ENCODE measurements at regions not wholly inside any gene's neighbourhood (a gene's known extent, or its start where the extent isn't known, plus 50 kb on each side); places are given as distances from the start of the nearest gene placed in this dataset.
"Not testable (repeated sequence)": the region's sequence is repeated elsewhere in the genome, so short reads cannot be mapped to it uniquely, and the experiment has no call there.

GRCh38 chr9:95573463-95573862 lies 56.7 kb upstream of the PTCH1 start:
- Histone ChIP-seq H3K27ac (ENCODE audit: low read depth, low read length) (no peak overlapping the region), H3K36me3 (ENCODE audit: control insufficient read depth, insufficient read depth, low read length) (no peaks in the 10 kb centered on the region), H3K9ac (ENCODE audit: low read length) (no peak overlapping the region), H3K27me3 (ENCODE audit: control insufficient read depth, insufficient read depth, low read length) (peaks cover 3% of the 10 kb centered on the region), H3K4me1 (ENCODE audit: control insufficient read depth, insufficient read depth, low read length) (no peaks in the 10 kb centered on the region), H3K4me3 (ENCODE audit: low read length) (no peak overlapping the region)

- Histone ChIP-seq H3K4me3 (ENCODE audit: low read length) (no peak overlapping the region), H3K9ac (ENCODE audit: low read length) (no peak overlapping the region), H3K36me3 (ENCODE audit: control insufficient read depth, insufficient read depth, low read length) (no peaks in the 10 kb centered on the region), H3K4me1 (ENCODE audit: control insufficient read depth, insufficient read depth, low read length) (no peaks in the 10 kb centered on the region), H3K27me3 (ENCODE audit: control insufficient read depth, insufficient read depth, low read length) (peaks cover 3% of the 10 kb centered on the region), H3K27ac (ENCODE audit: low read depth, low read length) (no peak overlapping the region)
Observed at GRCh38 chr9:95572381-95573151, 55.8 kb upstream of the PTCH1 start.

- H3K4me3 ChIP-seq (ENCODE audit: low read length): no peak overlapping the region
- H3K27ac ChIP-seq (ENCODE audit: low read depth, low read length): no peak overlapping the region
- no peaks in the 10 kb centered on the region for H3K4me1 ChIP-seq (ENCODE audit: control insufficient read depth, insufficient read depth, low read length)
- H3K36me3 ChIP-seq (ENCODE audit: control insufficient read depth, insufficient read depth, low read length): no peaks in the 10 kb centered on the region
- H3K27me3 ChIP-seq (ENCODE audit: control insufficient read depth, insufficient read depth, low read length): peaks cover 3% of the 10 kb centered on the region
- no peak overlapping the region for H3K9ac ChIP-seq (ENCODE audit: low read length)
Observed at GRCh38 chr9:95570646-95571045, 53.9 kb upstream of the PTCH1 start.

GRCh38 chr9:95570150-95570549 lies 53.4 kb upstream of the PTCH1 start:
- peaks cover 2% of the 10 kb centered on the region for H3K27me3 ChIP-seq (ENCODE audit: control insufficient read depth, insufficient read depth, low read length)
- H3K4me3 ChIP-seq (ENCODE audit: low read length): no peak overlapping the region
- H3K9ac ChIP-seq (ENCODE audit: low read length): no peak overlapping the region
- H3K36me3 ChIP-seq (ENCODE audit: control insufficient read depth, insufficient read depth, low read length): no peaks in the 10 kb centered on the region
- H3K4me1 ChIP-seq (ENCODE audit: control insufficient read depth, insufficient read depth, low read length): no peaks in the 10 kb centered on the region
- no peak overlapping the region for H3K27ac ChIP-seq (ENCODE audit: low read depth, low read length)

GRCh38 chr9:95568735-95569134 lies 52.0 kb upstream of the PTCH1 start:
- not testable (repeated sequence) for H3K4me3 ChIP-seq (ENCODE audit: low read length); H3K27ac ChIP-seq (ENCODE audit: low read depth, low read length); H3K9ac ChIP-seq (ENCODE audit: low read length); H3K36me3 ChIP-seq (ENCODE audit: control insufficient read depth, insufficient read depth, low read length); H3K27me3 ChIP-seq (ENCODE audit: control insufficient read depth, insufficient read depth, low read length); H3K4me1 ChIP-seq (ENCODE audit: control insufficient read depth, insufficient read depth, low read length)

Data from rectal smooth muscle tissue (tissue), 1 donor.